ENCODE measurements at regions not wholly inside any gene's neighbourhood (a gene's known extent, or its start where the extent isn't known, plus 50 kb on each side); places are given as distances from the start of the nearest gene placed in this dataset.
"Not testable (repeated sequence)": the region's sequence is repeated elsewhere in the genome, so short reads cannot be mapped to it uniquely, and the experiment has no call there.

DNA sequence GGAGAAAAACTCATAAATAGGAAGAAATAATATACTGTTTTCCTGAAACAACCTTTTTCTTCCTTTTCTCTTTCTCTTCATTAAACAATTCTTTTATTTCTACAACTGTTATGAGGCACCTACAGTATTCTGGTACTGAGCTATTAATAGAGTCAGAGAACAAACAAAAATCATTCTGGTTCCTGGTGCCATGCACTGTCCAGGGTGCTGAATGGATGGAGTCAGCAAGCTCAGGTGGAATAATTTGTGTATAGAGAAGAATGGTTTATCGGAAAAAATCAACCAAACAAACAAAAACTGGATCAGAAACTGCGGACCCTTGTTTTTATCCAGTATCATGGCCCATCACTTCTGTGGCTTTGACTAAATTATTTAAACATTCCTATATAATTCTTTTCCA is 430.3 kb upstream of the GOT2 start:
- DNase-seq (ENCODE audit: extremely low read depth in 1 of 2, low read depth in 1 of 2) = no peak

DNA sequence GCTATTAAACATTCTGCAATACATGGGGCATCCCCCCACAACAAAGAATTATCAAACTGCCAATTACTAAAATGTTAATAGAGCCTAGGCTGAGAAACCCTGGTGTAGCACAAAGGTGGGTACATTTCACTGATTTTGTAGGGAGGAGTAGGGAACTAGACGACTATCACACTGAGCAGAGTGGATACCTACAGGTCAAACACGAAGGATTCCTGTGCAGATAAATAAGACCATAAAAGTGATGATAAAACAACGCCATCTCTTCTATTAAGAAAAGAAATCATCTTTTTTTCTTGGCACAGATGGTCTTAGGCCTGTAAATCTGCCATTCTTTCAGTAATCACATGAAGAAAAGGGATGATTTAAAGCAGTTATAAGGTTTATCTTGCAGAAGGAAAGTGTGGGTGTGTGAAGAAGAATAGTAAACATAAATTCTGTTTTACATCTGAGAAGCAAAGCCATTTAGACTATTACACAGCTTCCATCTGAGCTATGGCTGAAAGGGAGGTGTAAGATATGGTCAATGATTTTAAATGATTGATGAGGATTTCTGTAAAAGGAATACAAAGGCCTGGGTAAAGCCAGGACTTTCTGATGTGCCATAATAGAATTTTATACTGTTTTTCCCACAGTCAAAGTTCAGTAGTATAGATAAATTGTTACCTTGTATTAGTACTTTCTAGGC is 429.4 kb upstream of the GOT2 start:
- DNase-seq (ENCODE audit: extremely low read depth in 1 of 2, low read depth in 1 of 2) = no peak

DNA sequence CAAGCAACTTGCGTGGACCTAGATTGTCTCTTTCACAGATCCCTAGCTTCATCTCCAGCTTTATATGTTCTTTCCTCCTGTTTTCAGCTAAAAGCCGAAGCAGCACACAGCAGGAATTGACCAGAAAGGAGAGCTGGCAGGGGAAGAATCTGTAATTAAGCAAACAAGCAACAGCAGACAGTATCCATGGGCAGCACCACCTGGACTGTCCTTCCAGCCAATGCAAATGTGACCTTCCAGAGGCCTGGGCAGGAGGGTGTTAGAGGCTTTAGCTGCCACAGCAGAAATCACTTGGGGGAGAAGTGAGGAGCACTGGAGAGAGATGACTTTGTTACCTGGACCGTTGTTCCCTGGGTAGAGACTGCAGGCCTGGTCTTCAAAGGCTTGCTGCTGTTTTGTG is 427.6 kb upstream of the GOT2 start:
- no peak for DNase-seq (ENCODE audit: extremely low read depth in 1 of 2, low read depth in 1 of 2)

DNA sequence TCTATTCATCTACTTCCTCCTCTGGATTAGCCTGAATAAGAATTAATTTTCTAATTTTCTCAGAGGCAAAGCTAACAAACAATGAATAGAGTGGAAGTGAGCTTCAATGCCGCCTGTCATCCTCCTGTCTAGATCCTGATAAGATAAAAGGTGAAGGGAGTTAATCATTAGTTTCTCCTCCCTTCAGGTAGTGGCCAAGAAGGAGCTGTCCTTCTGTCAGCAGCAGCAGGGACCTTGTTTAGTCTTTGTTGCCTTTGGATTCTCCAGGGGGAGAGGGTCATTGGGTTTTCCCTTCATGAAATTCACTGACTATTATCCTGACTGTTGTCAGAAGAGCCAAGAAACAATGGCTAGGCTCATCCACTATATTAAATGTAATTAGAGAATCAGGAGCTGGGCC is 420.2 kb upstream of the GOT2 start:
- no peak for DNase-seq (ENCODE audit: extremely low read depth in 1 of 2, low read depth in 1 of 2)

DNA sequence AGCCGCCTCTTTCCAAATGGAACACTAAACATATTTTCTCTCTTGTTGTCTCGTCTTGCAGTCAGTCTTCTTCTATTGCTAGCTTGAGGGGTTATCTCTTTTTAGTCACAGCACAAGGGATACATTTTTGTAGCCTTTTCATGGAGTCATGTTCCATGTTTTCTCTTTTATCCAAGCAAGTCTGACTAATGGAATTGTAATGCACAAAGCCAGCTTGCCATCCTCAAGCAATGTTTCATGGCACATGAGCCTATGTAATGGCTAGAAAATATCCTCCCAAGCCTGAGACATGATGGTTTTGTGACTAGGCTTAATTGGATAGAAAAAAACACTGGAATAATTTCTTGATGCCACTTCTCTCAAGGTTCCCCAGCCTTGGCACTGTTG is 414.6 kb upstream of the GOT2 start:
- DNase-seq (ENCODE audit: extremely low read depth in 1 of 2, low read depth in 1 of 2) = no peak

DNA sequence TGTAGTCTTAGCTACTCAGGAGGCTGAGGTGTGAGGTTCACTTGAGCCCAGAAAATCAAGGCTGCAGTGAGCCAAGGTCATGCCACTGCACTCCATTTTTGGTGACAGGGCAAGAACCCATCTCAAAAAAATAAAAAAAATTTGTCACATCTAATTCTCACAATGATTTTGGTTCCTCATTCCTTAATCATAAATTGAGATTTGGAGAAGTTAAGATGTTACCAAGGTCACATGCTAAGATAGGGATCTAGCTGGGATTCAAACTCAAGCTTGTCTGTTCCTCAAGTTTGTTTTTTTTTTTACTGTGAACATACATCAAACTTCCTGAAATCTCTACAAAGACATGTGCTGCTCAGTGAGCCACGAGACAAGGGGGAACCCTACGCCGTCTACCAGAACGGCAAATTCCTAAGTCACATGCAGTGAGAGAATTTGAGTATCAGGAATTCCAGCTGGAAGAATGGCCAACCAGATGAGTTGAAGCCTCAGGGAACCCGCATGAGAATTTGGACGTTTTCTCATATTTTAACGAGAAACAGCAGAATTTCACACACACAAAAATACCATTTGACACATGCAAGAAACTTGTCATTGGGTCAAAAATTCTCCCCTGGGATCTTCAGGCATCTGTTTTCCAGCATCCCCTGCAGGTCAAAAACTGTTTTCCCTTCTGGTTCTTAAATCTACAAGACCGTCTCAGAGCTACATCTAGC is 414.1 kb upstream of the GOT2 start:
- DNase-seq (ENCODE audit: extremely low read depth in 1 of 2, low read depth in 1 of 2) = no peak

DNA sequence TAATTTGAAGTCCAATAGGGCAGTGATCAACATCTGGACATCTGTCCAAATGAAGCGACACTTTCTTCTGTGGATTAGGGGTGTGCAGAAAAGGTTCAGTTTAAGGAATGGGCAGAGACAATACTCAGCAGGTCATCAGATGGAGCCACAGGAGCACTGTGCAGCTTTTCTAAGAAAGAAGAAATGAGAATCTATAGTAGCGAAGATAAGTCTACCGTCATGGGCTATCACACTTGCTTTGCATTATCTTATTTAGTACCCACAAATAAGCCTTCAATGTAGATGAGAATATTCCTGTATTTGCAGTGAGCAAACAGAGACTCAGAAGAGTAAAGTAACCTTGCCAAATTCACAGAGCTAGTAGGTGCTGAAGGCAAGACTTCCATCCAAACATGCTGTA is 412.0 kb upstream of the GOT2 start:
- no peak for DNase-seq (ENCODE audit: extremely low read depth in 1 of 2, low read depth in 1 of 2)

DNA sequence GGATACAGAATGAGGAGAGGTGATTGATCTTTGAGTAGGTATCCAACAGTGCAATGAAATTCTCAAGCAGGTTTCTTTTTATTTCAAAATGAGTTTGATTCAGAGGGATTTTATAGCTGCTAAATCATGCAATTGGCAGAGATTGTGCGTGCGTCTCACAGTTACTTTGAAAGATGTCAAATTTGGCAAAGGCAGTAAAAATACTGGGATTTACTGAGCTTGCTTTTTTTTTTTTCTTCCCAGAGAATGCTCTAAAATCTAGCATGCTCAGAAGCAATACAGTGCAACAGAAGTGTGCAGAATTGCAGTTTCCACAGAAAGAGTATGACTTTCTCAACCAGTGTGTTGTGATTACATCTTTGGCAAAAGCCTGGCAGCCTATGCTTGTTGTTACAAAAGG is 410.7 kb upstream of the GOT2 start:
- DNase-seq (ENCODE audit: extremely low read depth in 1 of 2, low read depth in 1 of 2) = no peak

DNA sequence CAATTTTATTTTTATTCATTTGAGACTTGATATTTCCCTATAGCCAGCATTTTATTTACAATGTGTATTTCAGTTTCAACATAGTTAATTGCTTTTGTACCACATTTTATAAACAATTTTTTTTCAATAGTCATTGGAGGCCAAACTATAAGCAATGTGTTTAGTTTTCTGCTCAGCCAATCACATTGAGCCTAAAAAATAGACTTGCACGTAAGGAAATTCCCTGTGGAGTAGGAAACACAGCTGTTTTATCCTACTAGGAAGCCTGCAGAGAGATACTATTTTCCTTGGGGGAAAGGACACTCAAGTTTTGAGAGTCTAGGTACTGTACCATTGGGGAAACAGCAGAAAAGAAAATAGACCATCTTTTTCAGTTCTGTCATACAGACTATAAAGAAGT is 410.2 kb upstream of the GOT2 start:
- no peak for DNase-seq (ENCODE audit: extremely low read depth in 1 of 2, low read depth in 1 of 2)

DNA sequence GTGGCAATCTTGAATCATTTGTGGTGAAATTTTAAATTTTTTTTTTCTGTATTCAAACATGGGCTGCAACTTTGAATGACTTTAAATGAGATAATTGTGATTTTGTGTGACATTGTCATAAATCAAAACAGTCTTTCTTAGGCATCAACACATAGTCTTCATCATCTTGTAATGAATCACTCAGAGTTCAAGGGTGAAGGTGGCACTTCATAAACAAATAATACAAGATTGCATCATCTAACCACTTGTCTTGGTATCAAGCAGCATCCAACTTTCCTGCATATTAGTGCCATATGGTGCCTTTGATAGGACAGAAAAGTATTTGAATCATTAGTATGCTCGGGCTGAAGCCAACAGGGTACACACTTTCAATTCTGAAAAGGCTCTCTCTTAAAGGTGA is 392.4 kb upstream of the GOT2 start:
- no peak for DNase-seq (ENCODE audit: extremely low read depth in 1 of 2, low read depth in 1 of 2)

DNA sequence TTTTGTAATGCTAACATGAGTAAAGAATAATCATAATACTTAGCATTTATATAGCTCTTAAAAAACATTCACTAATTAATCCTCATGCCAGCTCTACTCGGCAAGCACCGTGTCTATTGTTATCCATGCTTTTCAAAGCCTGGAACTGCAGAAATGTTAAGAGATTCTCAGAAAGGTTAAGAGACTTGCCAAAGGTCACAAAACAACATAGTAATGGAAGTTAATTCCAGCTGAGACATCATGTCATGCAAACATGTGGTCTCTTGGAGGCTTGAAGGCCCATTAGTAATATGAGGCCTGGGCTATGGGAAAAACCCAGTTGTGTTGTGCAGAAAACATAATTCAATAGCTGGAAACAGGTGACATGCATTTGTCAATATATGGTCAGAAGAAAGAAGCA is 389.9 kb upstream of the GOT2 start:
- no peak for DNase-seq (ENCODE audit: extremely low read depth in 1 of 2, low read depth in 1 of 2)

DNA sequence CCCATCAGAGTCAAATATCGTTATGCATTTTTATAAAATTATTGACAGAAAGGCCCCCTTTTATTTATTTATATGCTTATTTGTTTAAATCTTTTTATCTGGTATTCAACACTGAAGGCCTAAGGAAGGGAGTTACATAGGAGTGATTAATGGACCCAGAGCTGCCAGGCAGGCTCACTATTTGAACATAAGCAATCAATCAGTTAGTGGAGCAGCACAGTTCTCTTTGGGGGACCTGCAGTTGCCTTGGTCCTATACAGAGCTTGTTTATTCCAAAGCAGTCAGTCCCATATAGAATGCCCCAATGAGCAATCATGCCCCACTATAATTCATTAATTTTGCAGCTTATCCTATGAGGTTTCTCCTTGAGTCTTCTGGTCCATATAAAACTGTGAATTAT is 389.4 kb upstream of the GOT2 start:
- no peak for DNase-seq (ENCODE audit: extremely low read depth in 1 of 2, low read depth in 1 of 2)

DNA sequence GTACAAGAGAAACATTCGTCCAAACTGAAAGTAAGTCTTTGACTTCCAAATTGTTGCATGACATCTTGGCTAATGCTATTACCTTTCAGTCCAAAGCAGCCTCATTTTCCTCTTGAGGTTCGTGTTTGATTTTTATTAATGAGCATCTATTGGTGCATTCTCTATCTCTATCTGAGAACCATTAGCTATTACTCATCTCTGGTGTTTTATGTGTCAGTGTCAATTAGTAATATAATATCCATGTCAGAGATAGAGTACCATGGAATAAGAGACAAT is 388.1 kb upstream of the GOT2 start:
- no peak for DNase-seq (ENCODE audit: extremely low read depth in 1 of 2, low read depth in 1 of 2)

DNA sequence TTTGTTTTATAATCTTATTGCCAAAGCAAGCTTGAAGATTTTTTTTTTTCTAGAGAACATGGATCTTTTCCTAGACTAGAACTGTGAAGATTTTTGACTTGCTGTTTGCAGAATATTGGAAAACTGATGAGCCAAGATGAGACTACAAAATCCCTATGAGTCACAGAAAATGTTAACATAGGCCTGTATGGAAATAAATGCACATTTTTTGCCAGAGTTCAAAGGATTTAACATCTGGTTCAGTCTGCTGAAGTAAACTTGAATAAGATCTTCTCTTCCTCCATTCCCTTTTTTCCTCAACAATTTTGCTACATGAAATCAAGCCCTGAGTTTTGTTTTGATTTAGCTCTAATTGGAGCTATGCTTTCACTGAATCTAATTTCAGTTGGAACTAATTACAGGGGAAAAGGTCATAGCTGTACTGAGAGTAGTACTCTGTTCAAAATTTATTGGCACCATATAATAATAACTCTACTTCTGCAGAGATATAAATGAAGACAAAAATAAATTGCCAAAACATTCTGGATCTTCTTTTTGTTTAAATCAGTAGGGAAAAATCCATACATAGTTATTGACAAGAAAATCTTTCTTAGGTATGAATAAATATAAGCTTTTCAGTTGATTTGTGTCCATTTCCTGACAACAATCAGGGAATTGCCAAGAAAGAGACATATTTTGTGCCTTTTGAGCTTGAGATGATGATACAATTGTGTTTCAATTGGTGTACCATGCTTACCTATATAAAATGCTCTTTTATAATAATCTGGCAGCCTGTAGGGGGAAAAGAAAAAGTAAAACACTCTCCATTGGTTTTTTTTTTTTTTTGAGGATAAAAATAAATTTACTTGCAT is 387.5 kb upstream of the GOT2 start:
- no peak for DNase-seq (ENCODE audit: extremely low read depth in 1 of 2, low read depth in 1 of 2)

DNA sequence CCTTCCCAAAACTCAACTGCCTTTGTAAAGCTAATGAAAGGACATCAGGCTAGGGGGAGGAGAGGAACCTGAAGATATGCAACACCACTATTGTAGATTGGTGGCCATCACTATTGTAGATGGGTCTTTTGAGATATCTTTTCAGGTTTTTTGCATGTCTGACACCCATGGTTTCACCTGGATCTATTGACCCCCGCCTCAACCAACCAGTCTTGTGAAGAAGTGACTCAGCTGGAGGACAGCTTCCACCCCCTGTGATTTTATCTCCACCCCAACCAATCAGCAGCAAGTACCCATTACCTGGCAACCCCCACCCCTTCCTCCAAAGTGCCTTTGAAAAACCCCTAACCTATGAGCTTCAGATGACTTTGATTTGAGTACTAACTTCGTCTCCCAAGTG is 382.6 kb upstream of the GOT2 start:
- DNase-seq (ENCODE audit: extremely low read depth in 1 of 2, low read depth in 1 of 2) = no peak

DNA sequence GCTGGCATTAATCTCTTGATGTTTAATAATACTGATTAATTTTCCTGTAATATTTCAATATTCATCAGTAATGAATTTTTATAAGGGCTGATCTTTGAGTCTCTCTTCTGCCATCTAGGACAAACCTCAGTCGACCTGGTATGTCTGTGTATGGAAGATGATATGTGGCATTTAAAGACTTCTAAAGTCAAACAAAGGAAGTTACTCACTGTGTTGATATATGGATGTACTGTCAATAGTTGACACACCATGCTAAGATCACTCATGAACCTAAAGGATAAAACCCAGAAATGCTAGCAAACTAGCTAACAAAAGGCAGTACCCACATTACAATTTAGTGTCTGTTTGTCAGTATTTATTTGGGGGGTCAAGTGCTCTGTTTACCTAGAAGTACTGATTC is 380.7 kb upstream of the GOT2 start:
- DNase-seq (ENCODE audit: extremely low read depth in 1 of 2, low read depth in 1 of 2) = no peak

DNA sequence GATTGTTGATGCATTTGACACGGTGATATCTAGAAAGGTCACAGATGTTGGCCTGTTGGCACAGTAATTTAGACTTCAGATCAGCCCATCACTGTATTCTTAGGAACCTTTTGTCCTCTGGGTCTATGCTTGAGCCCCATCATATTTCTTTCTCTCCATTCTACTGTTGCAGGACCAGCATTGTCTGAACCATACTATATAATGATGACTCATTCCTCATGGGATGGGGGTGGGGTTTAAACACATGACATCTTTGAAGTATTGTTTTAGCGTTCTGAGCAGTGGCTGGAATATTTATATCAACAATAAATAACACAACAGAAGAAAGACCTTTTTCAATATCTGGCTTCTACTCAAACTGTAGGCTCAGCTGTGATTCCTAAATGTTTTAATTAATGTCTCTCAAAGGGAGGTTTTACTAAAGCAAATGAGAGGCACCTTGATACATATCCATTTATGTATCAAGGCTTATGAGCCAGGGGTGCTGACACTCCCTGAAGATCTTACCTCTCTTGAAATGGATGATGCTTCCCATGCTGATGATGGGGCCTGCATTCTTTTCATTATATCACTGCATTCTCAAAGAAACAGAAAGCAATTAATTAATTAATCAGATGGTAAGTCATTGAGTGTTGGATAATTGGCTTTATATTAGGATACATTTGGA is 379.0 kb upstream of the GOT2 start:
- no peak for DNase-seq (ENCODE audit: extremely low read depth in 1 of 2, low read depth in 1 of 2)

DNA sequence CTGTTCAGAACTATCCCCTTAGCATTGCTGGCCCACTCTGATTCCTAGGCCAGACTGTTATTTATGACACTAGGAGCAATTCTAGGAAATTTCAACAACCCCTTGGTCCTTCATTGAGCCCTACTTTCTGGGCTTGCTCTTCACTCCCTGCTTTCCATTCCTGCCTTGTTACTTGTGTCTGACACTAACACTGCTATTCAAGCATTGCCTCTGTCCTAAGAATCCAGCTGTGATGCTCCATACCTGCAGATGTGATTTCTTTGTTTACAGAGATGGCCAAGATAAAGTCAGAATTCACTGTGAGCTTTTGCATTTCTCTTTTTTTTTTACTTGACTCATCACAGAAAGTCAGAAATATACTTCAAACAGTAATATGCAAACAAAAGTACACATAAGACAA is 377.2 kb upstream of the GOT2 start:
- DNase-seq (ENCODE audit: extremely low read depth in 1 of 2, low read depth in 1 of 2) = no peak

DNA sequence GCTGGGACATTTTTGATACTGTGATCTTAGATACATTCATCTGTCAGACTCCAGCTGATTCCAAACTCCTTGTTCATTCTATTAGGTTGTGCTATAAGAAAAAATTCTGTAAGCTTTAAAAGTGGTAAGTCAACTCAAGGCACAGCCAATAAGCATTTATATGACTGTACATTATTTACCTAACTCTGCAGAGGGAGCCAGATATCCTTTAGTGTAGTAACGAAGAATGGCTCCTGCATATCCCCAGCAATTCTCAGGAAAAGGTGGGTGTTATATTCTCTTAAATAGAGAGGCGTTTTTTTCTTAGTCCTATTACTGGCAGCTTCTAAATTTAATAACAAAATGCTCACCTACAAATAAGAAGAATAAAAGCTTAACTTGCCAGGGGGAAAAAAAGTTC is 374.3 kb upstream of the GOT2 start:
- DNase-seq (ENCODE audit: extremely low read depth in 1 of 2, low read depth in 1 of 2) = no peak

DNA sequence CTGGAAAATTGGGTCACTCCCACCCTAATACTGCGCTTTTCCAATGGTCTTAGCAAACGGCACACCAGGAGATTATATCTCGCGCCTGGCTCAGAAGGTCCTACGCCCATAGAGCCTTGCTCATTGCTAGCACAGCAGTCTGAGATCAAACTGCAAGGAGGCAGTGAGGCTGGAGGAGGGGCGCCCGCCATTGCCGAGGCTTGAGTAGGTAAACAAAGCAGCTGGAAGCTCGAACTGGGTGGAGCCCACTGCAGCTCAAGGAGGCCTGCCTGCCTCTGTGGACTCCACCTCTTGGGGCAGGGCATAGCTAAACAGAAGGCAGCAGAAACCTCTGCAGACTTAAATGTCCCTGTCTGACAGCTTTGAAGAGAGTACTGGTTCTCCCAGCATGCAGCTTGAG is 362.6 kb upstream of the GOT2 start:
- not testable (repeated sequence) for DNase-seq (ENCODE audit: extremely low read depth in 1 of 2, low read depth in 1 of 2)

DNA sequence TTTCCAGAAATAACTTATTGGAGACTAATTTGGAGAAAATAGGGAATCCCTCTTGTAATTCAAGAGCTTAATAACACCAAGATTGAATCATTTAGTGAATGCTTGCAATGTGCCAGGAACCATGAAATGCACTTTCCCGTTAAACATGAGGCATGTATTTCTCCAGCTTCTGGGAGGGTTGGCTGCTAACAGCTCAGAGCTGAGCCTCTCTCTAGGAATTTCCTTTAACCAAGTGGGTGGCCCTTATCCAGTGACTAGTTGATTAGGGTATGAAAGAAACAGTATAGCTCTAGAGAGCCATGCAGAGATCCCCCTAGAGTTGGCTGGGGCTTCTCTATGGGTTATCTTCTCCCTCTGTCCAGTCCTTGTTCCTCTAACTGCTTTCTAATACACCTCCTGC is 356.4 kb upstream of the GOT2 start:
- no peak for DNase-seq (ENCODE audit: extremely low read depth in 1 of 2, low read depth in 1 of 2)

DNA sequence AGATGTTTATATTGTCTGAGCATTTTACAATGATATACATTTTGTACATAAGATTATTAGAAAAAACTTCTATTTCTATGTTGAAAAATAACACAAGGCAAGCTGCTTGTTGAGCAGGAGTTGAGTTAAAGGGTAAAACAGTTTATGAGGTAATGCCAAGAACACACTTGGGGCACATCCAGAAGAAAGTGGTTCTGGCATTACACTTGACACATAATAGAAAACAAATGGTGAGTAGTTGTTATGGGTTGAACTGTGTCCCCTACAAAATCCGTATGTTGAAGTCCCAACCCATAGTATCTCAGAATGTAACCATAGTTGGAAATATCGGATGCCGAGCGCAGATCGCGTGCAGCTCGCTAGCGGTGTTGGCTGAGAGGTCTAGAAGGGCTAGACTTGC is 354.3 kb upstream of the GOT2 start:
- no peak for DNase-seq (ENCODE audit: extremely low read depth in 1 of 2, low read depth in 1 of 2)
